ENCODE measurements at regions not wholly inside any gene's neighbourhood (a gene's known extent, or its start where the extent isn't known, plus 50 kb on each side); places are given as distances from the start of the nearest gene placed in this dataset.
A peak's percentile ranks its signal among the peaks of the same experiment; 100 is the strongest.
"Not testable (repeated sequence)": the region's sequence is repeated elsewhere in the genome, so short reads cannot be mapped to it uniquely, and the experiment has no call there.

DNA sequence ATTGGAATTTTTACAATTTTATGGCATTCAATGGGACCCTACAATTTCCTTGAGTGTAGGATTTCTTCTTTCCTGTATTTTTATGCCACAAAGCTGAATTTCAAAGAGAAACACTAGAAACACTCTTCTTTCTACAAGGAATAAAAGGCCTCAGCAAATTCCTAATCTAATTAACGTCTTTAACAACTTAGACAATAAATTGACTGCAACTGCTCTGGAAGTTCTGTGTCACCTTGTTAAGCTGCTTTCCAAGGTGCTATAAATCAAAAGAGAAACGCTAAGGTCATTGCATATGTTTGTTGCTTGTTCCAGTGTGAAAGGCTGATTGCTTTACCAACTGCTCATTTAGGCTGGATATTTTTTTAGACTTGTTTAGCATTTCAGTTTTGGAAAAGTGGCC, 182.2 kb downstream of the POLR1F start:
- H3K27ac ChIP-seq: no peak overlapping the region
- H3K9me3 ChIP-seq: no peaks in the 10 kb centered on the region
- no peaks in the 10 kb centered on the region for H3K36me3 ChIP-seq
- WGBS, 2 donors: 65 to 71% methylated on average over 2 of the region's 2 CpGs
- no peaks in the 10 kb centered on the region for H3K27me3 ChIP-seq
- DNase-seq: no peak
- TF ChIP-seq, protein P1, sequence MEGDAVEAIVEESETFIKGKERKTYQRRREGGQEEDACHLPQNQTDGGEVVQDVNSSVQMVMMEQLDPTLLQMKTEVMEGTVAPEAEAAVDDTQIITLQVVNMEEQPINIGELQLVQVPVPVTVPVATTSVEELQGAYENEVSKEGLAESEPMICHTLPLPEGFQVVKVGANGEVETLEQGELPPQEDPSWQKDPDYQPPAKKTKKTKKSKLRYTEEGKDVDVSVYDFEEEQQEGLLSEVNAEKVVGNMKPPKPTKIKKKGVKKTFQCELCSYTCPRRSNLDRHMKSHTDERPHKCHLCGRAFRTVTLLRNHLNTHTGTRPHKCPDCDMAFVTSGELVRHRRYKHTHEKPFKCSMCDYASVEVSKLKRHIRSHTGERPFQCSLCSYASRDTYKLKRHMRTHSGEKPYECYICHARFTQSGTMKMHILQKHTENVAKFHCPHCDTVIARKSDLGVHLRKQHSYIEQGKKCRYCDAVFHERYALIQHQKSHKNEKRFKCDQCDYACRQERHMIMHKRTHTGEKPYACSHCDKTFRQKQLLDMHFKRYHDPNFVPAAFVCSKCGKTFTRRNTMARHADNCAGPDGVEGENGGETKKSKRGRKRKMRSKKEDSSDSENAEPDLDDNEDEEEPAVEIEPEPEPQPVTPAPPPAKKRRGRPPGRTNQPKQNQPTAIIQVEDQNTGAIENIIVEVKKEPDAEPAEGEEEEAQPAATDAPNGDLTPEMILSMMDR (IDR thresholded peaks at IDR 0.05): no peak
- intact Hi-C loops (cut with DNase I): no loop called here
- H3K4me1 ChIP-seq: no peaks in the 10 kb centered on the region
- no peak overlapping the region for H3K4me3 ChIP-seq
- no peak for ATAC-seq

- intact Hi-C loops (cut with DNase I): no loop called here
- TF ChIP-seq, protein P1 (IDR thresholded peaks at IDR 0.05): no peak
- no peak for DNase-seq
These were observed 186.4 kb downstream of the POLR1F start for GRCh38 chr7:19522486-19522885.

DNA sequence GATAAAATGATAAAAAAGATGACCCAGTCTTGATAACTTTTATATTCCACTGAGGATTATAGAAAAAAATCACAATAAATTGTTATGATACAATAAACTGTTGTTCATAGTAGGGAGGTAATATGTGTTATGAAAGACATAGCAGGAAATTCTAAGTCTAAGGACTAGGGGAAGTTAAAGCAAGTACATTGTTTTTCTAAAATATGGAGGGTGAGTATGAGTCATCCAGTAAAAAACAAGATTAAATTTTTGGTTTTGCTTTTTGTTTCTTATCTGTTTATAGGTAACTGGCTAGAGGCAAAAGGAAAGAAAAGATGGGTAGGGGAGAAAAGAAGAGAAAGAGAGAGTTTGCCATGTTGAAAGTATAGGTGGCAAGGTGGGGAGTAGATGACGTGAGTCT, 188.4 kb downstream of the POLR1F start:
- DNase-seq (no peak), ATAC-seq (no peak)
- intact Hi-C loops (cut with DNase I): no loop called here
- TF ChIP-seq, protein P1 (IDR thresholded peaks at IDR 0.05): no peak
- Histone ChIP-seq H3K4me3 (no peak overlapping the region), H3K27ac (no peak overlapping the region), H3K36me3 (no peaks in the 10 kb centered on the region), H3K9me3 (no peaks in the 10 kb centered on the region), H3K27me3 (no peaks in the 10 kb centered on the region), H3K4me1 (peaks cover 0 to 8% (median 0%) of the 10 kb centered on the region in 9 donors)
- WGBS, 2 donors: 70 to 79% methylated on average over 1 of the region's 1 CpG

More at GRCh38 chr7:19522486-19522885, 186.4 kb downstream of the POLR1F start:
- Histone ChIP-seq H3K36me3 (no peaks in the 10 kb centered on the region), H3K27me3 (no peaks in the 10 kb centered on the region), H3K9me3 (no peaks in the 10 kb centered on the region), H3K4me3 (no peak overlapping the region), H3K4me1 (peaks cover 0 to 8% (median 0%) of the 10 kb centered on the region in 9 donors), H3K27ac (no peak overlapping the region)
- 57 to 72% methylated on average over 3 of the region's 3 CpGs for WGBS, 2 donors
- ATAC-seq: no peak

DNA sequence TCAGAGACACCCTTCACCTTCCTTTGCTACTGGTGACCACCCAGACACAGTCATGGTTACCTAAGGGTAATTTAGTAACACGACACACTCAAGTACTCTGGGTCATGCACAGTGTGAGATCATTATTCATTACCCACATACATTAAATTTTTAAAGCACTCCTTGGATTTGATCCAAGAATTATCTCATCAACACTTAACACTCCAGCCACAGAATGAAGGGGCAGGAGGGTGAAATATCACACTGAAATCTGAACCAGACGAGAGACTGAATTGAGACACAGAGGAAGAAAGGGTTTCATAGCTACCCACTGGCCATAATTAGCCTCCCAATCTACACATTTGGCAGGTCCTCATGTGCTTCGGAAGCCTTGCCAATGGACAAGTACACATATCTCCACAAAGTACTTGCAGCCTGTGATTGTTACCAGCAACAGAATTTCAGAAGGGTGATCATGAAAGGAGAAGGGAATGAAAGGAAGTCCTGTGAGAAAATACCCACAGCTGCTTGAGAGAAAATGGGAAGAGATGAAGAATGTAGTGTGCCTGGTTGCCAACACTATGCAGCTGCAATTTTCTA, 189.3 kb downstream of the POLR1F start:
- WGBS, 2 donors: 9 to 15% methylated on average over 3 of the region's 3 CpGs
- ATAC-seq: peak in 5 of 8 donors; percentile 42 to 74 (median 64)
- TF ChIP-seq, protein P1 (IDR thresholded peaks at IDR 0.05): no peak
- Histone ChIP-seq H3K27me3 (no peaks in the 10 kb centered on the region), H3K4me3 (no peak overlapping the region), H3K27ac (no peak overlapping the region), H3K9me3 (no peaks in the 10 kb centered on the region), H3K4me1 (peaks cover 0 to 8% (median 0%) of the 10 kb centered on the region in 9 donors), H3K36me3 (no peaks in the 10 kb centered on the region)
- DNase-seq: peak; percentile 7 to 28
- intact Hi-C loops (cut with DNase I): no loop called here

- not testable (repeated sequence) for H3K4me3 ChIP-seq
These were observed 191.3 kb downstream of the POLR1F start for GRCh38 chr7:19517546-19517945.

More at GRCh38 chr7:19517546-19517945, 191.3 kb downstream of the POLR1F start:
- H3K36me3 ChIP-seq; DNase-seq; ATAC-seq; H3K4me1 ChIP-seq; intact Hi-C loops (cut with DNase I); H3K9me3 ChIP-seq; H3K27me3 ChIP-seq; H3K27ac ChIP-seq: not testable (repeated sequence)
- WGBS, 2 donors: 80 to 86% methylated on average over 3 of the region's 3 CpGs
